Panc1 (cell line): ENCODE measurements at regions not wholly inside any gene's neighbourhood (a gene's known extent, or its start where the extent isn't known, plus 50 kb on each side); places are given as distances from the start of the nearest gene placed in this dataset.
A peak's percentile ranks its signal among the peaks of the same experiment; 100 is the strongest.
"Not testable (repeated sequence)": the region's sequence is repeated elsewhere in the genome, so short reads cannot be mapped to it uniquely, and the experiment has no call there.

Experiments used
- ATAC-seq: fragments of 200-7000 bp; cut with Tn5 transposase; 2 replicates; pipeline ENCODE4 v1.9.1; 2020; ENCODE audit warnings: mild to moderate bottlenecking, moderate library complexity
- BruUV-seq: library from RNA; stranded (reverse); fragments of 400-500 nt; replicated peaks from 2 replicates; lab custom pipeline; 2021; lab: Mats Ljungman, UMichigan
- CTCF ChIA-PET: fragments of 300-600 bp; sonication (Branson Sonifier 250); formaldehyde crosslinking; loops from one replicate; lab custom pipeline; 2022; ENCODE audit warnings: antibody characterized with exemption; lab: Charles Lee
- POLR2A ChIA-PET: fragments of 300-600 bp; sonication (Branson Sonifier 250); formaldehyde crosslinking; loops from one replicate; lab custom pipeline; 2022; ENCODE audit warnings: antibody characterized with exemption; lab: Charles Lee
- DNase-seq: peaks from one replicate; pipeline ENCODE4 v3.0.0-alpha.2; 2010; ENCODE audit warnings: low read depth, low spot score
- H3K27ac ChIP-seq: 2 replicates; pipeline ENCODE4 v1.5.1; 2011; ENCODE audit warnings: mild to moderate bottlenecking, low read length, inconsistent platforms
- H3K27me3 ChIP-seq: fragments of 200-500 bp; sonication (Bioruptor generic); 2 replicates; pipeline ENCODE4 v1.6.0; 2014; ENCODE audit warnings: low read length, inconsistent platforms; ENCODE audit not compliant: control insufficient read depth, insufficient read depth
- H3K36me3 ChIP-seq: fragments of 200-500 bp; sonication (Bioruptor generic); 2 replicates; pipeline ENCODE4 v1.5.1; 2014; ENCODE audit warnings: inconsistent platforms, mild to moderate bottlenecking, low read length, moderate library complexity; ENCODE audit not compliant: control insufficient read depth, insufficient read depth
- H3K4me1 ChIP-seq: 2 replicates; pipeline ENCODE4 v1.5.1; 2011; ENCODE audit warnings: inconsistent platforms, mild to moderate bottlenecking, low read length, moderate library complexity; ENCODE audit not compliant: control insufficient read depth, insufficient read depth
- H3K4me3 ChIP-seq, 2 experiments: 2 replicates each; pipeline ENCODE4 v1.5.1; 2011 to 2012; ENCODE audit warnings: low read depth in 2 of 2, low read length in 2 of 2, mild to moderate bottlenecking in 2 of 2, inconsistent platforms in 1 of 2, moderate library complexity in 1 of 2
- H3K9me3 ChIP-seq: fragments of 200-500 bp; sonication (Bioruptor generic); 2 replicates; pipeline ENCODE4 v1.5.1; 2014; ENCODE audit warnings: low read depth, mild to moderate bottlenecking, inconsistent platforms, low read length, moderate library complexity; ENCODE audit not compliant: control insufficient read depth, insufficient read depth
- CTCF ChIP-seq: fragments of 450-650 bp; IDR thresholded peaks from 2 replicates; pipeline ENCODE4 v1.5.1; 2017; ENCODE audit warnings: mild to moderate bottlenecking
- POLR2AphosphoS5 ChIP-seq: IDR thresholded peaks from 2 replicates; pipeline ENCODE4 v1.6.1; 2012; ENCODE audit warnings: mild to moderate bottlenecking, low read depth, low read length, moderate library complexity
- SIN3A ChIP-seq: IDR thresholded peaks from 2 replicates; pipeline ENCODE4 v1.6.1; 2012; ENCODE audit warnings: low read depth, mild to moderate bottlenecking, low read length, moderate library complexity, borderline replicate concordance; ENCODE audit not compliant: insufficient read depth
- TCF7L2 ChIP-seq: IDR thresholded peaks from 2 replicates; pipeline ENCODE4 v1.6.1; 2011; ENCODE audit warnings: mild to moderate bottlenecking, low read depth, low read length, inconsistent platforms
- in situ Hi-C: cut with HindIII; loops from 2 replicates; pipeline ENCODE4 v1.10.0; 2016; ENCODE audit warnings: low sequenced_read_pairs, low pct_unique_long_range_greater_than_20kb
- intact Hi-C: fragments of 100-400 bp; cut with micrococcal nuclease; formaldehyde crosslinking; loops from one replicate; pipeline ENCODE4 v1.10.0; 2022; ENCODE audit not compliant: unreplicated experiment
- TF ChIP-seq, protein P1 (sequence below), 2 experiments: IDR thresholded peaks; 2 replicates each; pipeline ENCODE4 v1.6.1; 2011 to 2012; ENCODE audit warnings: low read depth in 2 of 2, control low read depth in 1 of 2, low read length in 1 of 2, mild to moderate bottlenecking in 1 of 2, moderate library complexity in 1 of 2; ENCODE audit not compliant: insufficient read depth in 1 of 2

GRCh38 chr21:14739590-14739989, 193.5 kb upstream of the SAMSN1 start:
- H3K4me1 ChIP-seq: no peaks in the 10 kb centered on the region
- DNase-seq (no peak), ATAC-seq (no peak)
- no peaks in the 10 kb centered on the region for H3K36me3 ChIP-seq
- no peaks in the 10 kb centered on the region for H3K9me3 ChIP-seq
- intact Hi-C loops (no loop called here), in situ Hi-C loops (no loop called here)
- POLR2A ChIA-PET: no interaction called here
- CTCF ChIA-PET: no interaction called here
- no peak overlapping the region for H3K4me3 ChIP-seq
- no peak overlapping the region for H3K27ac ChIP-seq
- TF ChIP-seq TCF7L2 (no peak), POLR2AphosphoS5 (no peak), SIN3A (no peak), CTCF (no peak)
- TF ChIP-seq, protein P1, sequence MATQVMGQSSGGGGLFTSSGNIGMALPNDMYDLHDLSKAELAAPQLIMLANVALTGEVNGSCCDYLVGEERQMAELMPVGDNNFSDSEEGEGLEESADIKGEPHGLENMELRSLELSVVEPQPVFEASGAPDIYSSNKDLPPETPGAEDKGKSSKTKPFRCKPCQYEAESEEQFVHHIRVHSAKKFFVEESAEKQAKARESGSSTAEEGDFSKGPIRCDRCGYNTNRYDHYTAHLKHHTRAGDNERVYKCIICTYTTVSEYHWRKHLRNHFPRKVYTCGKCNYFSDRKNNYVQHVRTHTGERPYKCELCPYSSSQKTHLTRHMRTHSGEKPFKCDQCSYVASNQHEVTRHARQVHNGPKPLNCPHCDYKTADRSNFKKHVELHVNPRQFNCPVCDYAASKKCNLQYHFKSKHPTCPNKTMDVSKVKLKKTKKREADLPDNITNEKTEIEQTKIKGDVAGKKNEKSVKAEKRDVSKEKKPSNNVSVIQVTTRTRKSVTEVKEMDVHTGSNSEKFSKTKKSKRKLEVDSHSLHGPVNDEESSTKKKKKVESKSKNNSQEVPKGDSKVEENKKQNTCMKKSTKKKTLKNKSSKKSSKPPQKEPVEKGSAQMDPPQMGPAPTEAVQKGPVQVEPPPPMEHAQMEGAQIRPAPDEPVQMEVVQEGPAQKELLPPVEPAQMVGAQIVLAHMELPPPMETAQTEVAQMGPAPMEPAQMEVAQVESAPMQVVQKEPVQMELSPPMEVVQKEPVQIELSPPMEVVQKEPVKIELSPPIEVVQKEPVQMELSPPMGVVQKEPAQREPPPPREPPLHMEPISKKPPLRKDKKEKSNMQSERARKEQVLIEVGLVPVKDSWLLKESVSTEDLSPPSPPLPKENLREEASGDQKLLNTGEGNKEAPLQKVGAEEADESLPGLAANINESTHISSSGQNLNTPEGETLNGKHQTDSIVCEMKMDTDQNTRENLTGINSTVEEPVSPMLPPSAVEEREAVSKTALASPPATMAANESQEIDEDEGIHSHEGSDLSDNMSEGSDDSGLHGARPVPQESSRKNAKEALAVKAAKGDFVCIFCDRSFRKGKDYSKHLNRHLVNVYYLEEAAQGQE (IDR thresholded peaks at IDR 0.05; ENCODE audit: insufficient read depth in 1 of 2, low read depth in 2 of 2, low read length in 1 of 2): no peak
- H3K27me3 ChIP-seq: no peaks in the 10 kb centered on the region
- no TSS peak for BruUV-seq

GRCh38 chr21:14738576-14738975, 192.5 kb upstream of the SAMSN1 start:
- H3K27ac ChIP-seq, H3K4me1 ChIP-seq, H3K27me3 ChIP-seq, H3K36me3 ChIP-seq, POLR2A ChIA-PET, ATAC-seq, H3K4me3 ChIP-seq, BruUV-seq, DNase-seq, in situ Hi-C loops, intact Hi-C loops, H3K9me3 ChIP-seq: not testable (repeated sequence)
- CTCF ChIA-PET: interaction anchor here (0.6 kb wide), 1 partner anchor 10 kb away, joined by 4 read pairs; no protein-coding TSS in a partner anchor

- intact Hi-C loops (no loop called here), in situ Hi-C loops (no loop called here)
- ATAC-seq (no peak), DNase-seq (no peak)
- no TSS peak for BruUV-seq
- no peaks in the 10 kb centered on the region for H3K4me1 ChIP-seq
- ChIA-PET POLR2A (interaction anchor here (0.6 kb wide), 1 partner anchor 1184 kb away, joined by 6 read pairs; no protein-coding TSS in a partner anchor), CTCF (interaction anchor here (0.6 kb wide), 1 partner anchor 9 kb away, joined by 4 read pairs; no protein-coding TSS in a partner anchor)
- TF ChIP-seq POLR2AphosphoS5 (no peak), CTCF (peak; percentile 48; the same call in 1 of the 2 replicates), TCF7L2 (no peak)
- H3K4me3 ChIP-seq: no peak overlapping the region
- no peak overlapping the region for H3K27ac ChIP-seq
- no peaks in the 10 kb centered on the region for H3K27me3 ChIP-seq
- H3K9me3 ChIP-seq: no peaks in the 10 kb centered on the region
- H3K36me3 ChIP-seq: no peaks in the 10 kb centered on the region
Measured at GRCh38 chr21:14737922-14738321, 191.8 kb upstream of the SAMSN1 start.
